Left cardiac atrium (tissue), 4 donors: ENCODE measurements at regions not wholly inside any gene's neighbourhood (a gene's known extent, or its start where the extent isn't known, plus 50 kb on each side); places are given as distances from the start of the nearest gene placed in this dataset.
A peak's percentile ranks its signal among the peaks of the same experiment; 100 is the strongest.

Source experiments
- ATAC-seq, 2 donors: fragments of 200-7000 bp; cut with Tn5 transposase; one replicate each; pipeline ENCODE4 v1.9.1; 2020; ENCODE audit warnings: mild to moderate bottlenecking in 2 of 2, moderate library complexity in 2 of 2
- DNase-seq: peaks from one replicate; pipeline ENCODE4 v3.0.0-alpha.2; 2020
- intact Hi-C, 2 donors: fragments of 100-400 bp; cut with DNase I; formaldehyde crosslinking; loops; one replicate each; pipeline versions ENCODE4 v1.14.1 to v1.15.1; 2022 to 2023
- donor health status: DM: no; HTN: yes; CAD: no.
- donor health status: DM: no; HTN: yes; CAD: no; lungs with severe emphysema.
- donor health status: DM: yes; HTN: yes; CAD: no.
- donor health status: Dilated cardiomyopathy.

GRCh38 chr1:56189946-56190805 is 389.2 kb downstream of the PLPP3 start:
- intact Hi-C loops, result no loop called here
- DNase-seq, result no peak
- peak in 1 of 2 donors; percentile 38 for ATAC-seq

- intact Hi-C loops, result no loop called here
- ATAC-seq (no peak), DNase-seq (no peak)
Observed at GRCh38 chr1:56189454-56189853, 389.9 kb downstream of the PLPP3 start.

GRCh38 chr1:56188855-56189254 is 390.5 kb downstream of the PLPP3 start:
- intact Hi-C loops, result no loop called here
- no peak for DNase-seq
- ATAC-seq, result no peak

- intact Hi-C loops, result no loop called here
- ATAC-seq (peak in 1 of 2 donors; percentile 44), DNase-seq (no peak)
Observed at GRCh38 chr1:56188221-56188620, 391.1 kb downstream of the PLPP3 start.

- ATAC-seq (no peak), DNase-seq (no peak)
- intact Hi-C loops, result no loop called here
Observed at GRCh38 chr1:56187405-56187804, 392.0 kb downstream of the PLPP3 start.

GRCh38 chr1:56185493-56185892 is 393.9 kb downstream of the PLPP3 start:
- ATAC-seq (no peak), DNase-seq (no peak)
- intact Hi-C loops, result no loop called here

GRCh38 chr1:56183151-56183550 is 396.2 kb downstream of the PLPP3 start:
- DNase-seq (no peak), ATAC-seq (no peak)
- intact Hi-C loops, result no loop called here

GRCh38 chr1:56180520-56181190 is 398.7 kb downstream of the PLPP3 start:
- ATAC-seq (no peak), DNase-seq (no peak)
- intact Hi-C loops, result no loop called here

- DNase-seq (no peak), ATAC-seq (no peak)
- intact Hi-C loops, result no loop called here
Observed at GRCh38 chr1:56179543-56179942, 399.8 kb downstream of the PLPP3 start.

GRCh38 chr1:56175211-56175610 is 404.2 kb downstream of the PLPP3 start:
- ATAC-seq (no peak), DNase-seq (no peak)
- intact Hi-C loops, result no loop called here

GRCh38 chr1:56174176-56174885 is 405.0 kb downstream of the PLPP3 start:
- ATAC-seq (no peak), DNase-seq (no peak)
- intact Hi-C loops, result no loop called here

- no peak for DNase-seq
- intact Hi-C loops, result no loop called here
- ATAC-seq, result no peak
Observed at GRCh38 chr1:56173736-56174135, 405.6 kb downstream of the PLPP3 start.

- DNase-seq, result no peak
- intact Hi-C loops, result no loop called here
- ATAC-seq, result no peak
Observed at GRCh38 chr1:56171670-56172069, 407.7 kb downstream of the PLPP3 start.

- ATAC-seq, result no peak
Observed at GRCh38 chr1:56170784-56171320, 408.5 kb downstream of the PLPP3 start.

GRCh38 chr1:56169856-56170255 is 409.5 kb downstream of the PLPP3 start:
- DNase-seq (no peak), ATAC-seq (no peak)
- intact Hi-C loops, result no loop called here

More at GRCh38 chr1:56170784-56171320, 408.5 kb downstream of the PLPP3 start:
- no peak for DNase-seq
- intact Hi-C loops, result no loop called here

- ATAC-seq (no peak), DNase-seq (no peak)
- intact Hi-C loops, result no loop called here
Observed at GRCh38 chr1:56168176-56168575, 411.2 kb downstream of the PLPP3 start.

- intact Hi-C loops, result no loop called here
- DNase-seq (no peak), ATAC-seq (no peak)
Observed at GRCh38 chr1:56167596-56167995, 411.8 kb downstream of the PLPP3 start.

GRCh38 chr1:56160773-56161315 is 418.5 kb downstream of the PLPP3 start:
- no peak for ATAC-seq
- intact Hi-C loops, result no loop called here

GRCh38 chr1:56156971-56157876 is 422.1 kb downstream of the PLPP3 start:
- DNase-seq (no peak), ATAC-seq (no peak)
- intact Hi-C loops, result no loop called here

More at GRCh38 chr1:56160773-56161315, 418.5 kb downstream of the PLPP3 start:
- no peak for DNase-seq
